ENCODE measurements at regions not wholly inside any gene's neighbourhood (a gene's known extent, or its start where the extent isn't known, plus 50 kb on each side); places are given as distances from the start of the nearest gene placed in this dataset.

DNA sequence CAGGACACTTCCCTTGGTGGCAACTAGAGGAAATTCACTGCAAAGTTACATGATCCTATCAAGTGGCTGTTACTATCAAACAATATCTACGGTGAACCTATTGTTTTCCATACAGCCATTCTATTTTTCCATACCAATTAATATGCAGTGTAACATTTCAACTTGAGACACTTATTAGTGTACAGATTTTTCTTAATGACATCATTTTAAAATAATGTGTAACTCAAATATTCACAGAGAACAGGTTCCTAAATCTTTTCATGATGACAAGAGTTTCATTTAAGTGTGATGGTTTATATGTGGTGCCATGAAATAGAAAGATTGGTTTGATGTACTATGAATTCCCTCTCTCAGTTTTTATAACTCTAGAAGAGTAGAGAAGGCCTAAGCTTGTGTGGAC, 291.2 kb upstream of the SOX5 start:
- TF ChIP-seq, protein P1, sequence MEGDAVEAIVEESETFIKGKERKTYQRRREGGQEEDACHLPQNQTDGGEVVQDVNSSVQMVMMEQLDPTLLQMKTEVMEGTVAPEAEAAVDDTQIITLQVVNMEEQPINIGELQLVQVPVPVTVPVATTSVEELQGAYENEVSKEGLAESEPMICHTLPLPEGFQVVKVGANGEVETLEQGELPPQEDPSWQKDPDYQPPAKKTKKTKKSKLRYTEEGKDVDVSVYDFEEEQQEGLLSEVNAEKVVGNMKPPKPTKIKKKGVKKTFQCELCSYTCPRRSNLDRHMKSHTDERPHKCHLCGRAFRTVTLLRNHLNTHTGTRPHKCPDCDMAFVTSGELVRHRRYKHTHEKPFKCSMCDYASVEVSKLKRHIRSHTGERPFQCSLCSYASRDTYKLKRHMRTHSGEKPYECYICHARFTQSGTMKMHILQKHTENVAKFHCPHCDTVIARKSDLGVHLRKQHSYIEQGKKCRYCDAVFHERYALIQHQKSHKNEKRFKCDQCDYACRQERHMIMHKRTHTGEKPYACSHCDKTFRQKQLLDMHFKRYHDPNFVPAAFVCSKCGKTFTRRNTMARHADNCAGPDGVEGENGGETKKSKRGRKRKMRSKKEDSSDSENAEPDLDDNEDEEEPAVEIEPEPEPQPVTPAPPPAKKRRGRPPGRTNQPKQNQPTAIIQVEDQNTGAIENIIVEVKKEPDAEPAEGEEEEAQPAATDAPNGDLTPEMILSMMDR (IDR thresholded peaks at IDR 0.05; ENCODE audit: poor library complexity, severe bottlenecking), result no peak
- no peaks in the 10 kb centered on the region for H3K9me3 ChIP-seq (ENCODE audit: severe bottlenecking)
- H3K4me1 ChIP-seq (ENCODE audit: insufficient read depth, poor library complexity, severe bottlenecking), result no peaks in the 10 kb centered on the region
- no peaks in the 10 kb centered on the region for H3K36me3 ChIP-seq (ENCODE audit: low read depth)
- no peak overlapping the region for H3K27ac ChIP-seq (ENCODE audit: poor library complexity, severe bottlenecking)
- no peaks in the 10 kb centered on the region for H3K27me3 ChIP-seq (ENCODE audit: insufficient read depth, poor library complexity, severe bottlenecking)
- DNase-seq (ENCODE audit: low spot score), result no peak
- no peak overlapping the region for H3K4me3 ChIP-seq (ENCODE audit: severe bottlenecking)
- no peak for ATAC-seq (ENCODE audit: low read depth)

DNA sequence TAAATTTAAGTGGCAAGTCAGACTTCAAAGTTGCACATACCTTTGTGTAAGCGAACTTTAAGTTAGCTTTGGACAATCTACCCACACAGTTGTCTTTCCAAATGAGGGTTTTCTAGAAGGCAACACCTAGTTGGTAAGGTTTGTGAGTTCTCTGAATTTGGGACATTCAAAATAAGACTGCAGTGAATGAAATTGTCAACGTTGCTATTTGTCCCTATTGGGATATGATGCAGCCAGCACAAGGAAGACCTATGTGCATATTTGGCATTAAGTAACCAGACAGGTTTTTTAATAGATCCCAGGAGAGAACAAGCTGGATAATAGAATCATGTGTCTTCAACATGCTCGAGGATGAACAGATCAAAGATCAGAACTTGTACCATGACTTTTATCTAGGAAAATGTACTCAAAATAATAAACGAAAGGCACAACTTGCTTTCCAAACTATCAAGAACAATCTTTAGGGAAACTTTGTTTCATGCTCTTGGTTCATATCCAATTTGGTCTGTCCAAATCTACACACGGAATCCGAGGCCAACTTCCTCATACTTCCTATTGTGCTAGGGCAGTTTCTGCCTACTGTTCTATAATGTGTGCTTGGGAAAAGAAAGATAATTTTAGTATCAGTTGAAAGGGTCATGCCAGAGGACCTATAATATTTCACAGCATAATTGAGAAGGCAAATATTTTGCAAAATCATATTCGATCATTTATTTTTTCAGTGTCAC, 284.2 kb upstream of the SOX5 start:
- TF ChIP-seq, protein P1 (IDR thresholded peaks at IDR 0.05; ENCODE audit: poor library complexity, severe bottlenecking), result no peak
- no peaks in the 10 kb centered on the region for H3K36me3 ChIP-seq (ENCODE audit: low read depth)
- DNase-seq (ENCODE audit: low spot score), result no peak

DNA sequence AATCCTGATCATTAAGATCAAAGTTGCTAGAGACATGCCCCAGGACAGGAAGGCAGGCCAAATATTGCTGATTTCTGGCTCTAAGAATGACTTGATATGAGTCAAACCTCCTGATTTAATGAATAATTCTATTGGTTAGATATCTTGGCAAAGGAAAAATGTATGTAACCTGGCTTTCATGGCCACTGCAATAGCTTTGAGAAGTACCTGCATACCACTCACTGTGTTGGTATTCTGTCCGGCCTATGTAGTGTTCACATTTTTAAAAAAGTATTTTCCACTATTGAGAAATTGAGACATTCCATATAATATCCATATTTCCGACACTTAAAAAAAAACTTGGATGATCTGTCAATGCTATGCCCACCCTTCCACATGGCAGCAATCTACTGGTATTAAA, 283.1 kb upstream of the SOX5 start:
- ATAC-seq (ENCODE audit: low read depth) (no peak), DNase-seq (ENCODE audit: low spot score) (no peak)
- TF ChIP-seq, protein P1 (IDR thresholded peaks at IDR 0.05; ENCODE audit: poor library complexity, severe bottlenecking), result no peak
- no peaks in the 10 kb centered on the region for H3K27me3 ChIP-seq (ENCODE audit: insufficient read depth, poor library complexity, severe bottlenecking)
- H3K27ac ChIP-seq (ENCODE audit: poor library complexity, severe bottlenecking), result no peak overlapping the region
- no peaks in the 10 kb centered on the region for H3K36me3 ChIP-seq (ENCODE audit: low read depth)
- no peak overlapping the region for H3K4me3 ChIP-seq (ENCODE audit: severe bottlenecking)
- H3K9me3 ChIP-seq (ENCODE audit: severe bottlenecking), result no peaks in the 10 kb centered on the region
- peaks cover under 1% of the 10 kb centered on the region for H3K4me1 ChIP-seq (ENCODE audit: insufficient read depth, poor library complexity, severe bottlenecking)

More for the DNA sequence above, 284.2 kb upstream of the SOX5 start:
- ATAC-seq (ENCODE audit: low read depth), result no peak
- no peaks in the 10 kb centered on the region for H3K27me3 ChIP-seq (ENCODE audit: insufficient read depth, poor library complexity, severe bottlenecking)
- H3K4me1 ChIP-seq (ENCODE audit: insufficient read depth, poor library complexity, severe bottlenecking), result no peaks in the 10 kb centered on the region
- H3K4me3 ChIP-seq (ENCODE audit: severe bottlenecking), result no peak overlapping the region
- H3K9me3 ChIP-seq (ENCODE audit: severe bottlenecking), result no peaks in the 10 kb centered on the region
- no peak overlapping the region for H3K27ac ChIP-seq (ENCODE audit: poor library complexity, severe bottlenecking)

DNA sequence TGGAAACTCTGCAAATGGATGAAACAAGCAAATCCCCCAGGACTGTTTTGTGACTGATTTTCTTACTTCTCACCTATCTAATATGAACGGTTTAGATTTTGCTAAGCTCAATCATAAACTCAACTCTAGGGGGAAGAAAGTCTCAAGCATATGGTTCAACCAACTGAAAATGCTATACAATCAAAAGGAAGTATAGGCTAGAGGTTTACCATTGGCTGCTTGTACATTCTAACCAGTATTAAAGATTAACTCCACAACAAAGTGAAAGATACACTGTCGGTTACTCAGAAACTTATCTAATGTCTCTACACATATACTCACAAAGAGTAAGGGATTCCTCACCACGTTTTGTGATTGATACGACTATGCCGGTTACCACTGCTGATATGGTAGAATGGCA, 281.8 kb upstream of the SOX5 start:
- Histone ChIP-seq H3K4me1 (ENCODE audit: insufficient read depth, poor library complexity, severe bottlenecking) (peaks cover 10% of the 10 kb centered on the region), H3K4me3 (ENCODE audit: severe bottlenecking) (no peak overlapping the region), H3K27me3 (ENCODE audit: insufficient read depth, poor library complexity, severe bottlenecking) (no peaks in the 10 kb centered on the region), H3K36me3 (ENCODE audit: low read depth) (no peaks in the 10 kb centered on the region), H3K27ac (ENCODE audit: poor library complexity, severe bottlenecking) (no peak overlapping the region), H3K9me3 (ENCODE audit: severe bottlenecking) (no peaks in the 10 kb centered on the region)
- TF ChIP-seq, protein P1 (IDR thresholded peaks at IDR 0.05; ENCODE audit: poor library complexity, severe bottlenecking), result no peak
- DNase-seq (ENCODE audit: low spot score) (no peak), ATAC-seq (ENCODE audit: low read depth) (no peak)

DNA sequence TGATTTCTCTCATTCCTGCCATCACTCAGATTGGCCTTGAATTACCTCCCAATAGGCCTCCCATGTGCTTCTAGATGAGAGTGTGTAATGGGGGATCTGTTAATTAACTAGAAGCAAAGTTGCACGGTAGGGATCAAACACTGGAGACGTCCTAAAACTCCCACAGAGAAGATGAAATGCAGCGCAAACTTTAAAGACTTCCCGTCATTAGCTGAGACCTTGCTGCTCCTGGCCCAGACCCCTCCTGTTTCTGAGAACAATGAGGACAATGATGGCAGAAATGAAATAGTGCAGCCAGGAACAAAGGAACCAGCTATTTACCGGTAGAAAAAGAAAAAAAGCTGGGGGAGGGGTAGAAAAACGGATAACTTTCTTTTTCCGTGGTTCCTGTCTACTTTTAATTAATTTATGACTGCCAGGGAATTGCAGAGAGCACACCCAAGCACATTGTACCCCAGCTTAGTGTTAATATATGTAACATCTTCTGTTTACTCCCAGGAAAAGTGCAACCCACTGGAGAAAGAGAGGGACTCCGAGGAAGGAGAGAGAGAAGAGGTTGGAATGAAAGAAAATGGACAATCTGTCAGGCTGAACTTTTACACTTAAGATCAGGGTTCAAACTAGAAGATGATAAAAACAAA, 280.7 kb upstream of the SOX5 start:
- no peak overlapping the region for H3K27ac ChIP-seq (ENCODE audit: poor library complexity, severe bottlenecking)
- H3K27me3 ChIP-seq (ENCODE audit: insufficient read depth, poor library complexity, severe bottlenecking), result no peaks in the 10 kb centered on the region
- no peak overlapping the region for H3K4me3 ChIP-seq (ENCODE audit: severe bottlenecking)
- TF ChIP-seq, protein P1 (IDR thresholded peaks at IDR 0.05; ENCODE audit: poor library complexity, severe bottlenecking), result no peak
- DNase-seq (ENCODE audit: low spot score) (no peak), ATAC-seq (ENCODE audit: low read depth) (no peak)
- peaks cover 10% of the 10 kb centered on the region for H3K4me1 ChIP-seq (ENCODE audit: insufficient read depth, poor library complexity, severe bottlenecking)
- H3K36me3 ChIP-seq (ENCODE audit: low read depth), result no peaks in the 10 kb centered on the region
- H3K9me3 ChIP-seq (ENCODE audit: severe bottlenecking), result no peaks in the 10 kb centered on the region

Measured in RWPE2 (cell line).